Putamen (tissue), 1 donor: ENCODE measurements at regions not wholly inside any gene's neighbourhood (a gene's known extent, or its start where the extent isn't known, plus 50 kb on each side); places are given as distances from the start of the nearest gene placed in this dataset.

Experiments used
- DNase-seq: peaks from one replicate; pipeline ENCODE4 v3.0.0-alpha.2; 2016; ENCODE audit warnings: low spot score

GRCh38 chr1:170219163-170219562 lies 73.4 kb downstream of the NTMT2 start:
- DNase-seq = no peak

GRCh38 chr1:170221031-170221430 lies 75.3 kb downstream of the NTMT2 start:
- DNase-seq = no peak

GRCh38 chr1:170221495-170221894 lies 75.7 kb downstream of the NTMT2 start:
- no peak for DNase-seq

- no peak for DNase-seq
Observed at GRCh38 chr1:170224469-170224868, 78.7 kb downstream of the NTMT2 start.

- no peak for DNase-seq
Observed at GRCh38 chr1:170225781-170226530, 80.2 kb downstream of the NTMT2 start.

GRCh38 chr1:170226767-170227166 lies 81.0 kb downstream of the NTMT2 start:
- no peak for DNase-seq

GRCh38 chr1:170230323-170230722 lies 84.6 kb downstream of the NTMT2 start:
- DNase-seq = no peak

- no peak for DNase-seq
Observed at GRCh38 chr1:170231662-170232061, 85.9 kb downstream of the NTMT2 start.

GRCh38 chr1:170238704-170239391 lies 93.1 kb downstream of the NTMT2 start:
- DNase-seq = no peak

GRCh38 chr1:170239445-170239844 lies 93.7 kb downstream of the NTMT2 start:
- no peak for DNase-seq

- DNase-seq = peak; percentile 0
Observed at GRCh38 chr1:170240409-170240808, 94.7 kb downstream of the NTMT2 start.

- DNase-seq = no peak
Observed at GRCh38 chr1:170241266-170241851, 95.6 kb downstream of the NTMT2 start.

GRCh38 chr1:170247751-170248521 lies 102.2 kb downstream of the NTMT2 start:
- DNase-seq = no peak

GRCh38 chr1:170250531-170251276 lies 104.9 kb downstream of the NTMT2 start:
- DNase-seq = no peak

- DNase-seq = no peak
Observed at GRCh38 chr1:170252851-170253579, 107.3 kb downstream of the NTMT2 start.

- DNase-seq = no peak
Observed at GRCh38 chr1:170254371-170254770, 108.6 kb downstream of the NTMT2 start.

- no peak for DNase-seq
Observed at GRCh38 chr1:170261669-170262068, 115.9 kb downstream of the NTMT2 start.

- DNase-seq = no peak
Observed at GRCh38 chr1:170262276-170262939, 116.6 kb downstream of the NTMT2 start.

GRCh38 chr1:170265234-170265633 lies 119.5 kb downstream of the NTMT2 start:
- DNase-seq = no peak

- no peak for DNase-seq
Observed at GRCh38 chr1:170267317-170267716, 121.6 kb downstream of the NTMT2 start.
